Muscle of back (tissue), 3 donors: ENCODE measurements at regions not wholly inside any gene's neighbourhood (a gene's known extent, or its start where the extent isn't known, plus 50 kb on each side); places are given as distances from the start of the nearest gene placed in this dataset.

ENCODE experiments used
- DNase-seq, 3 donors: peaks; one replicate each; pipeline versions ENCODE4 v3.0.0 to v3.0.0-alpha.2; 2013

DNA sequence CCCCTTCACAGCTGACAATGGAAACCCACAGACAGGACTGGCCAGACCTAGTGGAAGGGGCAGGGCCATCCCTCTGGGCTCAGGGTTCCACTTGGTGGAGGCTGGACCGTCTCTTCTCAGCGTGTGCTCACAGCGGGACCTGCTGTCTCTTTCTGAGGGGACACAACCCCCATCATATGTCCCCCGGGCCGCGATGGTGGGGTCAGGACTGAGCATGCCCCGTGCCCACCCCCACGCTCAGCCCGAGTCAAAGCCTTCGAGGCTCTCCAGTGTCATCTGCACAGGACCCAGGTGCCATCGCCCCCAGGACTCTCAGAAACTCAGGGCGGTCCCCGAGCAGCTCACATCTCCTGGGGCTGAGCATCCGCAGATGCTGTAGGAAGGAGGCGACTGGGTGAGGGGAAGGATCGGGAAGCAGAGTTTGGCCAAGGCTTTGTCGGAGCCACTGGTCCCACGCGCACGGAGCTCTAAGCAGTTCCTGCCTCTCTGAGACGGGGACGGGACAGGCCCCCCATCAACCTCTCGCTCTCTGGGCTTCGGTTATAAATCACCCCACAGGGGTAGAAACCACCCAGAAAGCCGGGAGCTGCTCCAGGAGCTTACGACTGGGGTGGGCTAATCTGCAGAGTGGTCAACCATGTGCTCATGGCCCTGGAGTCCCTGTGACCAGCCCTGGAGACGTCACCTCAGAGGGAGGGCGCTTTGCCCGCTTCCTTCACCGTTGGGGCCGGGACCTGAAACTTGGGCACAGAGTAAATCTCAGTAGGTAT lies 183.4 kb upstream of the SULF2 start:
- DNase-seq: no peak

GRCh38 chr20:47964149-47964548 lies 178.9 kb upstream of the SULF2 start:
- no peak for DNase-seq

DNA sequence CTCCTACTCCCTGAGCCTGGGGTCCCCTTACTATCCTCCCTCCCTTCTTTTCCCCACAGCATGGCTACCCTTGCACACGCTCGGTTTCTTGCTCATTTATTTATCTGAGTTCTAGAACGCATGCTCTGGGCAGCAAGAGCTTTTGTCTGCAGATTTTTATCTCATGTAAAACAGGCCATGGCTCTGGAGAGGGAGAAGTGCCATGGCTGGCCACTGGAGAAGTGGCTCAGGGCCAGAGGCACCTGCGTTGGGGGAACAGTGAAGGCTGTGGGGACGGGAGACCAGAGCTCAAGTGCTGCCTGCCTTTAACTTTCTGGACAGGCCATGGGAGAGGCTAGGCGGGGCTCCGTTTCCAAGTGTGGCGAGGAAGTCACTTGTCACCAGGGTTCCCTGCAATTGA lies 177.7 kb upstream of the SULF2 start:
- DNase-seq: no peak

GRCh38 chr20:47962286-47962963 lies 177.1 kb upstream of the SULF2 start:
- no peak for DNase-seq

DNA sequence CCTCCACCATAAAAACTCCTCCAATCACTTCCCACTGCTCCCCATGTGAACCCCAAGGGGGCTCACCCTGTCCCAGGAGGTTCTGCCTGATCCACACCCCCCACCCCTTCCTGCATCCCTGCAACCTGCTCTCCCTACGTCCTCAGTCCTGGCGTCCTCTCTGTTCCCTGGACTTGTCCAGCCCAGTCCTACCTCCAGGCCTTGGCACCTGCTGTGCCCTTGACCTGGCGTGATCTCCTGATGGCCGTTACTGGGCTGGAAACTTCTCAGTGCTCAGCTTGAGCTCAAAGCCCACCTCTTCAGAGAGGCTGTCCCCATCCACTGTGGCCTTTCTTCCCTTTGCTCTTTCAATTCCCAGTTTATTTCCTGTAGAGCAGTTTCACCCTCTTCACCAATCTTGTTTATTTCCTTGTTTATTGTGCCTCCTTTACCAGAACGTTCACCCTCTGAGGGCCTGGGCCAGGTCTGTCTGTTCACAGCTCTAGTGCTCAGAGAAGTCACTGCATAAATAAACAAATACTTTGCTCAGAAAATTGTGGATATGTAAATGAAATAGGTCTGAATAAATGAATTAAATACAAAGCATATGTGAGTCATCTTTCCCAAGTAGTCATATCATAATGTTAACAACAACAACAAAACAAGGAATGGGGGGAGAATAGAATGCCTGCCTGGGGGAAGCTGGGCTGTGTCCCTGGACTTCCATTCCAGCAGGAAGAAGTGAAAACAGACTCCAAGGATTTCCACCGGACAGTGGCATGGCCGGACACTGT lies 175.7 kb upstream of the SULF2 start:
- DNase-seq: no peak

- no peak for DNase-seq
Measured at GRCh38 chr20:47960277-47960676, 175.0 kb upstream of the SULF2 start.

DNA sequence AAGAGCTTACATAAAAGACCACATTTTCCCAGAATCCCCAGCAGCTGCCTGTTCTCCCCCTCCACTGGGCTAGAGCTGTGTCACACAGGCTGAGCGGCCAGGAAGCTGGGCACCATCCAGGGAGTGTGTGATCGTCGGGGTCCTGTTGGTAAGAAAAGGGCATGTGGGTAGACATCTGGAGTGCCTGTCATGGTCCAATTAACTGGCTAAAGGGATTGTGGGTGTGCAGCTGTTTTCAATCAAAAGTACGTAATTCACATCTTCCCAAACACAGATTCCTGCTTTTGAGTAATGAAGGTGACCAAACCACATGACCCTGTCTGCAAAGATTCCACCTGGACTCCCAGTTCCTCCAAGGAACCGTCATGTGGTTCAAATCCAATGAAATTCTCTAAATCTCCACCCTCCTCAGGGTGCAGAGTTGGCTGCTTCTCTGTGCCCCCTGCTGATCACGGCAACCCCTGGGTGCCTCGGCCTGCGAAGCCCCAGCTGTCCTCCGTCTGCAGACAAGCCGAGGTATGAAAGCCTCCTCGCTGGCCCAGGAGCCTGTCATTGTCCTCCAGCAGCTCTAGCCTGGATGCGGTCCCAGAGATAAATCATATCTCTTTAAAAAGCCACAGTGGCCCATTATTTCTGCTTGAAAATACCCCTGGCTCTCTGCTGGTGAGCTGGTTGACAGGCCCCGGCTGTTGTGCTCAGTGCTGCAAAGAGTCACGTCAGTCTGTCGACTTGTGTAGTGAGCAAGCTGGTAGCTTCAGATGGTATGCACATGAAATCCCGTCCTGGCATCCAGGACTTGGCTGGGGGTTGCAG lies 172.9 kb upstream of the SULF2 start:
- DNase-seq: peak in 2 of 3 donors; percentile 64 to 75

GRCh38 chr20:47957135-47957534 lies 171.9 kb upstream of the SULF2 start:
- DNase-seq: no peak

DNA sequence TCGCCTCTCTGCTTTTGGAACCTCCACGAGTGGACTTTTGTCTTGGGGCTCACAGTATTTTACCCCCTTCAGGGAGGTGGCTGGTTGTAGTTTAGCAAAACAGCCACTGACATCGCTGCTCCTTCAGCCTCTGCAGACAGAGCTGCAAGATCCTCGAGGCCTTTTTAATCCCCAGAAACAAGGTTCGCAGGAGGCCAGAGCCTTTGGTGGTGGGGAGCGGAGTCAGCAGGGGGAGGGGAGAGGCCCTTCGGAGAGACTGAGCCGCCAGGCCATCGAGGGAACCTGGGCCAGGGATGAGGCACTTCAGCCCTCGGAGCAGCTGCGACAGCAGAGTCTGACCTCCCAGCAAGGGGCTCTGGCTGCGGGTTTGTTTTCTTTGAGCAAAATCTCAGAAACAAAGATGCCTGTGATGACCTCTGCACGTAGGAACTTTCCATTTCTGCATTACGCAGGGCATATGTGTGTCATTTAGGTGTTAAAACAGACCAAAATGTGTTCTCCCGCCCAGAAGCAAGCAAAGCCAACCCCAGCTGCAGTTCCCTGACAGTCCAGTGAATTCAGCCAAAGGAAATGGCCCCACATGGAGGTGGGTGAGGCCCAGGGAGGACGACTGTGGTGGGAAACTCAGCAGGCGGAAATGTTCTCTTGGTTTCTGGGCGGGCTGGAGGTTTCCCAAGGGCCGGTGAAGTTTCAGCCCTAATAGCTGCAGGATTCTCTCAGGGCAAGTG lies 171.2 kb upstream of the SULF2 start:
- DNase-seq: peak; percentile 49 to 87 (median 69)

DNA sequence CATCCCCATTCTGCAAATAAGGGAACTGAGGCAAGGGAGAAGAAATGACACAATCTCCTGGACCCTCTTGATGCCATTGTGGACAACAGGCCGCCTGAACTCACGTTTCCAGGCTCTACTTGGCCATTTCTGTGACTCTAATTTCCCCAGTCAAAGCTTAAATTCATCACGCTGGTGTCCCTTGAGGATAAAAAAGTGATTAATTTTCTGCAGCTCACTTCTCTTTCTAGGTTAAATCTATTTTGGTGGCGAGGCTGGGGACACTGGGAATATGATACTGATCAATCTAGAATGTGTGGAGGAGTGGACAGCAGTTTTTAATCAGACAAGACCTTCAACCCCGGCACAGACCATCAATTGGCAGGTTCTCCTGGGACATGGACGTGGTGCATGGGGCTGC lies 168.2 kb upstream of the SULF2 start:
- no peak for DNase-seq

DNA sequence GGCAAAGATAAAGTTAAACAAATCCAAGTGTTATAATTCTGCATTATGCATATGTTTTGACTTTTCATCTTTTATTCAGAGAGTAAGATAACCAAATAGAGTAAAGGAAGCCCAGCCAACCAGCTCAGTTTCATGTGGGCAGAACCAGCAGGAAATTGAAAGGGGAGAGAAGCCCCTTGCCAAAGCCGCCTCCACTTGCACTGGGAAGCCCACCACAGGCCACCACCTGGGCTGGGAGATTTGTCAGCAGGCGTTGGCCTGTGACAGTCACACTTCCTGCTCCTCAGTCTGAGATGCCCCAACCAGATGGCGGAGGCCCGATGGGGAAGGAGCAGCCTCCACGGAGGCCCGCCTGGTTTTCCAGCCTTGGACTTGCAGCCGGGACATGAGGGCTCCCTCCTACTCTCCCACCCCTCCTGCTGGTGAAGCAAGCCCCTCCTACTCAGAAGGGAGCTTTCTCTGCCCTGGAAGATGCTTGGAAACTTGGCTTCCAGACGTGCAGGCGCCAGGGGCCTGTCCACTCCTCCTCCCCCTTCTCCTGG lies 166.8 kb upstream of the SULF2 start:
- DNase-seq: no peak

DNA sequence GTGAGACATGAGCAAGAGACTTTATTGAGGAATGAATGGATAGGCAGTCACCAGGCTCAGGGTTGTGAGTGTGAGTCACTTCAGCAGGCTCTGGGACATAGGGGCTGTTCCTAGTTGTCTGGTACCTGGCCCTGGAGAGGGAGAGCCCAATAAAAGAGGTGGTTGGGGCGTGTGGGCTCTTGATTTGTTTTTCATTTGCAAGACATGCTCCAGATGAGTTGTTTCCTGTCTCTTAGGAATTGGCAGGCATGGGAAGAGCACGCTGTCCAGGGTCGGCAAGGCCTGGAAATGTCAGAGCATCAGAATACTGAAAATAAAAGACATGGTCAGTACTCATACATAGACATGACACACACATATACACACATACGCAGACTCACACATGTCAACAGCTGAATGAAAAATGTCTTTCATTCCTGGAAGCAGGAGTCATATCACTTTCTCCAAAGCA lies 166.3 kb upstream of the SULF2 start:
- DNase-seq: peak in 1 of 3 donors; percentile 70

DNA sequence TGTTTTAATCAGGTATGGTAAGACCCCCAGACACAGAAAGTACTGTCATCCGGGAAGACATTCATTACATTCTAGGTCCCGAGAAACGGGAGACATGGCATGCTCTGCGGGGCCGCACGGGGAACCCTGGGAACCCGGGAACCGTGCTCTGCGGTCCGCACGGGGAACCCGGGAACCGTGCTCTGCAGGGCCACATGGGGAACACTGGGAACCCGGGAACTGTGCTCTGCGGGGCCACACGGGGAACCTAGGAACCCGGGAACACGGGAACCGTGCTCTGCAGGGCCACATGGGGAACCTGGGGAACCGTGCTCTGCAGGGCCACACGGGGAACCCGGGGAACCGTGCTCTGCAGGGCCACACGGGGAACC lies 165.6 kb upstream of the SULF2 start:
- DNase-seq: no peak

GRCh38 chr20:47950124-47950912 lies 165.0 kb upstream of the SULF2 start:
- DNase-seq: peak in 2 of 3 donors; percentile 67 to 72

- DNase-seq: no peak
Measured at GRCh38 chr20:47949230-47949629, 163.9 kb upstream of the SULF2 start.

- DNase-seq: no peak
Measured at GRCh38 chr20:47944682-47945081, 159.4 kb upstream of the SULF2 start.

DNA sequence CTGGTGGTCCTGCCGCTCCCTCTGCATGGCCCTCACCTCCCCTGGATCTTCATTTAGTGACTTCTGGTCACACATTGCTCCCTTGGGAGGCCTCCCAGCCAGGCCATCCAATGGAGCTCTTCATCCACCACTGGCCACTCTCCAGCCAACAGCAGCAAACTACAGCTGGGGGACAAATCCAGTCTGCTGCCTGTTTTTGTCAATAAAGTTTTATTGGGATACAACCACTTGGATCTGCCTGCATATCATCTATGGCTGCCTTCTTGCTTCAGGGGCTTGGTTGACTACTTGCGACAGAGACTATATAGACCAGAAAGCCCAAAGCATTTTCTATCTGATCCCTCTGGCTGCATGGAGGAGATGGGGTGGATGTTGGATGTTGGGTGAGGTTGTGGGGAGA lies 156.6 kb upstream of the SULF2 start:
- DNase-seq: no peak

GRCh38 chr20:47940101-47940813 lies 155.0 kb upstream of the SULF2 start:
- DNase-seq: no peak

DNA sequence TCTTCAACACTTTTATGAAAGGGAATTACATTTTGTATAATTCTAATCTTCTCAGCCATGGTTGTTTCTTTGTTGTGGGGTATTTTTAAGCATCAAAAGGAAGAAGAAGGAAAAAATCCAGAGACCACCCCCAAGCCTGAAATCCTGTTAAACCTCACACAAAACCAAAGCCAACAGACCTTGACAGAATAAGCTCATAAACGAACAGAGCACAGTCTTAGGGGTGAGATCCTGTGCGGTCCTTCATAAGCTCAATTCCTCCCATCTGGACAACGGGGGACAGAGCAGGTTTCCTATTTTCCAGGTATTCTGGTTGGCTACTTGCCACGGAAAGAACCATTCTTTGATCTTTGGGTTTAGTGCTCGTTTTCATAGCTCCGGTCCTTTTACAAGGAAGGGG lies 151.3 kb upstream of the SULF2 start:
- no peak for DNase-seq
